ENCODE measurements at regions not wholly inside any gene's neighbourhood (a gene's known extent, or its start where the extent isn't known, plus 50 kb on each side); places are given as distances from the start of the nearest gene placed in this dataset.

- Histone ChIP-seq H2AK5ac (ENCODE audit: low read depth, low read length) (no peak overlapping the region), H4K8ac (ENCODE audit: low read depth, low read length) (no peak overlapping the region), H3K4me1 (ENCODE audit: control insufficient read depth in 2 of 2, insufficient read depth in 1 of 2, low read depth in 1 of 2, low read length in 2 of 2) (peaks cover 0 to 5% of the 10 kb centered on the region in 2 donors), H3K4me3 (ENCODE audit: low read length in 2 of 2) (no peak overlapping the region), H3K4ac (ENCODE audit: low read length) (no peak overlapping the region), H2BK15ac (ENCODE audit: low read length) (no peak overlapping the region), H3K23ac (ENCODE audit: low read depth, low read length, poor library complexity) (no peak overlapping the region), H4K91ac (ENCODE audit: low read depth, low read length, poor library complexity) (no peak overlapping the region), H3K9ac (ENCODE audit: low read depth, low read length, poor library complexity) (no peak overlapping the region), H3K9me3 (replicated peaks in 1 of 2; ENCODE audit: control insufficient read depth in 2 of 2, insufficient read depth in 1 of 2, low read depth in 1 of 2, low read length in 2 of 2) (no peaks in the 10 kb centered on the region), H2AFZ (ENCODE audit: low read length) (no peak overlapping the region), H2BK12ac (ENCODE audit: low read length) (no peak overlapping the region), H2BK120ac (ENCODE audit: low read depth, low read length) (no peak overlapping the region), H3K36me3 (replicated peaks in 1 of 2; ENCODE audit: control insufficient read depth in 2 of 2, insufficient read depth in 2 of 2, low read length in 2 of 2) (peaks cover 0 to 2% of the 10 kb centered on the region in 2 donors), H3K79me1 (ENCODE audit: low read depth, low read length) (no peaks in the 10 kb centered on the region), H3K18ac (ENCODE audit: low read length) (no peak overlapping the region), H3K14ac (ENCODE audit: low read length) (no peak overlapping the region), H2BK5ac (ENCODE audit: low read length) (no peak overlapping the region), H3K4me2 (ENCODE audit: insufficient read depth, low read length, poor library complexity, severe bottlenecking) (no peak overlapping the region), H3K27me3 (ENCODE audit: control insufficient read depth in 3 of 3, insufficient read depth in 3 of 3, low read depth in 1 of 3, low read length in 3 of 3) (peaks cover 0 to 7% (median 0%) of the 10 kb centered on the region in 3 experiments), H3K27ac (replicated peaks; ENCODE audit: low read length) (no peak overlapping the region)
- WGBS, 2 donors (ENCODE audit: extremely low coverage in 2 of 2, insufficient read length in 2 of 2, insufficient replicate concordance in 1 of 2): no CpG with 5 or more reads among the region's 6 CpGs
- no peak for DNase-seq (ENCODE audit: low spot score)
Measured at GRCh38 chr9:69965416-69966145, 78.1 kb upstream of the MAMDC2 start.

- Histone ChIP-seq H4K8ac (ENCODE audit: low read depth, low read length) (no peak overlapping the region), H3K18ac (ENCODE audit: low read length) (no peak overlapping the region), H3K4ac (ENCODE audit: low read length) (no peak overlapping the region), H3K9ac (ENCODE audit: low read depth, low read length, poor library complexity) (no peak overlapping the region), H2AFZ (ENCODE audit: low read length) (no peak overlapping the region), H3K27me3 (ENCODE audit: control insufficient read depth in 3 of 3, insufficient read depth in 3 of 3, low read depth in 1 of 3, low read length in 3 of 3) (peaks cover 0 to 7% (median 0%) of the 10 kb centered on the region in 3 experiments), H3K4me1 (ENCODE audit: control insufficient read depth in 2 of 2, insufficient read depth in 1 of 2, low read depth in 1 of 2, low read length in 2 of 2) (peaks cover 0 to 6% of the 10 kb centered on the region in 2 donors), H2BK5ac (ENCODE audit: low read length) (no peak overlapping the region), H2BK15ac (ENCODE audit: low read length) (no peak overlapping the region), H3K79me1 (ENCODE audit: low read depth, low read length) (no peaks in the 10 kb centered on the region), H3K4me2 (ENCODE audit: insufficient read depth, low read length, poor library complexity, severe bottlenecking) (no peak overlapping the region), H3K27ac (replicated peaks; ENCODE audit: low read length) (no peak overlapping the region), H2AK5ac (ENCODE audit: low read depth, low read length) (no peak overlapping the region), H2BK12ac (ENCODE audit: low read length) (no peak overlapping the region), H3K36me3 (replicated peaks in 1 of 2; ENCODE audit: control insufficient read depth in 2 of 2, insufficient read depth in 2 of 2, low read length in 2 of 2) (peaks cover 0 to 2% of the 10 kb centered on the region in 2 donors), H3K14ac (ENCODE audit: low read length) (no peak overlapping the region), H3K9me3 (replicated peaks in 1 of 2; ENCODE audit: control insufficient read depth in 2 of 2, insufficient read depth in 1 of 2, low read depth in 1 of 2, low read length in 2 of 2) (no peaks in the 10 kb centered on the region), H3K23ac (ENCODE audit: low read depth, low read length, poor library complexity) (no peak overlapping the region), H2BK120ac (ENCODE audit: low read depth, low read length) (no peak overlapping the region), H3K4me3 (ENCODE audit: low read length in 2 of 2) (no peak overlapping the region), H4K91ac (ENCODE audit: low read depth, low read length, poor library complexity) (no peak overlapping the region)
- DNase-seq (ENCODE audit: low spot score): no peak
- WGBS, 2 donors (ENCODE audit: extremely low coverage in 2 of 2, insufficient read length in 2 of 2, insufficient replicate concordance in 1 of 2): no CpG with 5 or more reads among the region's 1 CpG
Measured at GRCh38 chr9:69967344-69967743, 76.3 kb upstream of the MAMDC2 start.

- Histone ChIP-seq H4K91ac (ENCODE audit: low read depth, low read length, poor library complexity) (no peak overlapping the region), H3K27ac (replicated peaks; ENCODE audit: low read length) (no peak overlapping the region), H3K4ac (ENCODE audit: low read length) (no peak overlapping the region), H2BK12ac (ENCODE audit: low read length) (no peak overlapping the region), H3K4me3 (ENCODE audit: low read length in 2 of 2) (no peak overlapping the region), H3K4me2 (ENCODE audit: insufficient read depth, low read length, poor library complexity, severe bottlenecking) (no peak overlapping the region), H3K23ac (ENCODE audit: low read depth, low read length, poor library complexity) (no peak overlapping the region), H3K18ac (ENCODE audit: low read length) (no peak overlapping the region), H3K4me1 (ENCODE audit: control insufficient read depth in 2 of 2, insufficient read depth in 1 of 2, low read depth in 1 of 2, low read length in 2 of 2) (peaks cover 0 to 6% of the 10 kb centered on the region in 2 donors), H3K9ac (ENCODE audit: low read depth, low read length, poor library complexity) (no peak overlapping the region), H3K14ac (ENCODE audit: low read length) (no peak overlapping the region), H2AK5ac (ENCODE audit: low read depth, low read length) (no peak overlapping the region), H3K9me3 (replicated peaks in 1 of 2; ENCODE audit: control insufficient read depth in 2 of 2, insufficient read depth in 1 of 2, low read depth in 1 of 2, low read length in 2 of 2) (no peaks in the 10 kb centered on the region), H4K8ac (ENCODE audit: low read depth, low read length) (no peak overlapping the region), H2BK15ac (ENCODE audit: low read length) (no peak overlapping the region), H2BK120ac (ENCODE audit: low read depth, low read length) (no peak overlapping the region), H3K36me3 (replicated peaks in 1 of 2; ENCODE audit: control insufficient read depth in 2 of 2, insufficient read depth in 2 of 2, low read length in 2 of 2) (peaks cover 0 to 2% of the 10 kb centered on the region in 2 donors), H3K79me1 (ENCODE audit: low read depth, low read length) (no peaks in the 10 kb centered on the region), H2AFZ (ENCODE audit: low read length) (no peak overlapping the region), H2BK5ac (ENCODE audit: low read length) (no peak overlapping the region), H3K27me3 (ENCODE audit: control insufficient read depth in 3 of 3, insufficient read depth in 3 of 3, low read depth in 1 of 3, low read length in 3 of 3) (peaks cover 0 to 3% (median 0%) of the 10 kb centered on the region in 3 experiments)
- no CpG with 5 or more reads among the region's 1 CpG for WGBS, 2 donors (ENCODE audit: extremely low coverage in 2 of 2, insufficient read length in 2 of 2, insufficient replicate concordance in 1 of 2)
- DNase-seq (ENCODE audit: low spot score): no peak
Measured at GRCh38 chr9:69970001-69970533, 73.6 kb upstream of the MAMDC2 start.

DNA sequence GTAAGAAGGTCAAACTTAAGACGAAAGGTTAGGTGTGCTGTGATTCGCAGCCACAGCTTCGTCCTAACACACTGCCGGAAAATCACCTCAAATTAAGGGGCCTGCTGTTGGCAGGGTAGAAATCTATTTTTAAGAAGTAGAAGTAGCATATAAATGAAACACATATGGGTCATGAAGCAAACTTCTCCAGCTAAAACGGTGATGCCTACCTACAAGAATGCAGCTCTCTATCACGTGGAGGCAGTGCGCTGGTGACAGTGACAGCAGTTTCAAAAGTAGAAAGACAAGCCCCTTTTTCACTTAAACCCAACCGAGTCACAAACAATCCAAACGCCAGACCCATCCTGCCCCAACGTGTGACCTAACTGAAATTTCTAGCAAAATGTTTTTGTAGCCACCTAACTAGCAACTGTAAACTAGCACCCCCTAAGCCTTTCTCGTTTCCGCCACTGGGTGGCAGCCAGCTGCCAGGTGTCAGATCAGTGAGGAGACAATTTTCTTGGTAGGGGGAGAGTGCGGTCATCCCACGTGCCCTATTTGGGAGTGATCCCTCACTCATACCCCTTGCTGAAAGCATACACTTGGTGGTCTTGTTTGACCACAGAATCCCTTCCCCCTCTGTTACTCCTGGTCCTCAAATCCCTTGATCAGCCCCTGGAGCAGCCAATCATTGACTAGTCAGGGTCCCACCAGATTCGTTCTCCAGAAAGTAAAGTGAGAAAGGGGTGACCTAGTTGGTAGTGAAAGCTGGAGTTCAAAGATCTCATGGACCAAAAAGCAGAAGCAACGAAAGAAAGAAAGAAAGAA is 71.8 kb upstream of the MAMDC2 start:
- H3K18ac ChIP-seq (ENCODE audit: low read length): no peak overlapping the region
- H2BK120ac ChIP-seq (ENCODE audit: low read depth, low read length): no peak overlapping the region
- no peak overlapping the region for H2BK5ac ChIP-seq (ENCODE audit: low read length)
- H3K14ac ChIP-seq (ENCODE audit: low read length): no peak overlapping the region
- no peak overlapping the region for H2AK5ac ChIP-seq (ENCODE audit: low read depth, low read length)
- H3K4me3 ChIP-seq (ENCODE audit: low read length in 2 of 2): peak overlapping the region in 1 of 2 donors; percentile 15
- H4K8ac ChIP-seq (ENCODE audit: low read depth, low read length): no peak overlapping the region
- no peak overlapping the region for H3K4ac ChIP-seq (ENCODE audit: low read length)
- H3K36me3 ChIP-seq (replicated peaks in 1 of 2; ENCODE audit: control insufficient read depth in 2 of 2, insufficient read depth in 2 of 2, low read length in 2 of 2): peaks cover 0 to 2% of the 10 kb centered on the region in 2 donors
- H3K4me1 ChIP-seq (ENCODE audit: control insufficient read depth in 2 of 2, insufficient read depth in 1 of 2, low read depth in 1 of 2, low read length in 2 of 2): peaks cover 0 to 7% of the 10 kb centered on the region in 2 donors
- WGBS, 2 donors (ENCODE audit: extremely low coverage in 2 of 2, insufficient read length in 2 of 2, insufficient replicate concordance in 1 of 2): no CpG with 5 or more reads among the region's 16 CpGs
- no peak overlapping the region for H2AFZ ChIP-seq (ENCODE audit: low read length)
- H3K9me3 ChIP-seq (replicated peaks in 1 of 2; ENCODE audit: control insufficient read depth in 2 of 2, insufficient read depth in 1 of 2, low read depth in 1 of 2, low read length in 2 of 2): no peaks in the 10 kb centered on the region
- H3K4me2 ChIP-seq (ENCODE audit: insufficient read depth, low read length, poor library complexity, severe bottlenecking): no peak overlapping the region
- H3K27me3 ChIP-seq (ENCODE audit: control insufficient read depth in 3 of 3, insufficient read depth in 3 of 3, low read depth in 1 of 3, low read length in 3 of 3): peaks cover 0 to 3% (median 0%) of the 10 kb centered on the region in 3 experiments
- no peak overlapping the region for H2BK12ac ChIP-seq (ENCODE audit: low read length)
- peak; percentile 51 for DNase-seq (ENCODE audit: low spot score)
- H2BK15ac ChIP-seq (ENCODE audit: low read length): no peak overlapping the region
- no peaks in the 10 kb centered on the region for H3K79me1 ChIP-seq (ENCODE audit: low read depth, low read length)
- no peak overlapping the region for H4K91ac ChIP-seq (ENCODE audit: low read depth, low read length, poor library complexity)
- no peak overlapping the region for H3K23ac ChIP-seq (ENCODE audit: low read depth, low read length, poor library complexity)
- no peak overlapping the region for H3K27ac ChIP-seq (replicated peaks; ENCODE audit: low read length)
- H3K9ac ChIP-seq (ENCODE audit: low read depth, low read length, poor library complexity): no peak overlapping the region
